HG03439 (cell line): ENCODE measurements at regions not wholly inside any gene's neighbourhood (a gene's known extent, or its start where the extent isn't known, plus 50 kb on each side); places are given as distances from the start of the nearest gene placed in this dataset.

ENCODE experiments used
- ATAC-seq: cut with Tn5 transposase; IDR thresholded peaks from one replicate; pipeline ENCODE4 v1.9.1; 2021; ENCODE audit warnings: mild to moderate bottlenecking, moderate library complexity; ENCODE audit not compliant: unreplicated experiment

GRCh38 chr17:15893658-15894024 is 51.3 kb upstream of the ADORA2B start:
- no peak for ATAC-seq

GRCh38 chr17:15894258-15894657 is 50.7 kb upstream of the ADORA2B start:
- ATAC-seq, result no peak

GRCh38 chr17:15894913-15895658 is 49.8 kb upstream of the ADORA2B start:
- no peak for ATAC-seq
